ENCODE measurements at regions not wholly inside any gene's neighbourhood (a gene's known extent, or its start where the extent isn't known, plus 50 kb on each side); places are given as distances from the start of the nearest gene placed in this dataset.

DNA sequence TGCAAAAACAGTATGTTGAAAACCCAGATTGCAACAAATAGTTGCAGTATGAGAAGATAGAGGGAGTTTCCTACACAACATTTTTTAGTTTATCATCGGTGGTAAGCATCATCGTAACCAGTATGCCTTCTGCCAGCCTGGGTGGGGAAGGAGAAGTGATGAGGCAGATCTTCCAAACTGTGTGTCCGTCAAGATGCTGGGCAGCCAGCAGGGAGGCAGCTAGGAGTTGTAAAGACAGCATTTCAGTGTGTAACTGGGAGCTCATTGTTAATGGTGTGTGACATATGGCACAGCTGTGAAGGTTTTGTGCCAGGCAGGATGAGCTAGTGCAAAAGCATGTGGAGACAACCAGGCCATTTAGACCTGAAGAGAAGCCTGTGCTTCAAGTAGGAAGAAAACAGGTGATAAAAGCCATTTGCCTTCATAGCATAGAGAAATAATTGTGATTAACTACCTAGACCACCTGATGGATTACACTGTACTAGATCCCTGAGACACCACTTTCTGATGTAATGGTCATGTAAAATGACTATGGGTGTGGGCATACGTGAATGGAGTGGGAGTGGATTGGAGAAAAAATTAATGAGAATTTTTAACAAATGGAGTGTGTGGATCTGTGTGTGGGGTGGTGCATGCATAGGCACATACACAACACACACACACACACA lies 347.0 kb upstream of the ADAMTSL1 start:
- TF ChIP-seq ARNT (IDR thresholded peaks at IDR 0.05): no peak
- TF ChIP-seq JUND (IDR thresholded peaks at IDR 0.05; ENCODE audit: borderline replicate concordance, low read depth, low read length): no peak
- TF ChIP-seq JUND (tag; IDR thresholded peaks at IDR 0.05; ENCODE audit: borderline replicate concordance, low read depth, low read length): no peak
- no peak for TF ChIP-seq EP300 (IDR thresholded peaks at IDR 0.05; ENCODE audit: low read length)
- TF ChIP-seq, protein P1, sequence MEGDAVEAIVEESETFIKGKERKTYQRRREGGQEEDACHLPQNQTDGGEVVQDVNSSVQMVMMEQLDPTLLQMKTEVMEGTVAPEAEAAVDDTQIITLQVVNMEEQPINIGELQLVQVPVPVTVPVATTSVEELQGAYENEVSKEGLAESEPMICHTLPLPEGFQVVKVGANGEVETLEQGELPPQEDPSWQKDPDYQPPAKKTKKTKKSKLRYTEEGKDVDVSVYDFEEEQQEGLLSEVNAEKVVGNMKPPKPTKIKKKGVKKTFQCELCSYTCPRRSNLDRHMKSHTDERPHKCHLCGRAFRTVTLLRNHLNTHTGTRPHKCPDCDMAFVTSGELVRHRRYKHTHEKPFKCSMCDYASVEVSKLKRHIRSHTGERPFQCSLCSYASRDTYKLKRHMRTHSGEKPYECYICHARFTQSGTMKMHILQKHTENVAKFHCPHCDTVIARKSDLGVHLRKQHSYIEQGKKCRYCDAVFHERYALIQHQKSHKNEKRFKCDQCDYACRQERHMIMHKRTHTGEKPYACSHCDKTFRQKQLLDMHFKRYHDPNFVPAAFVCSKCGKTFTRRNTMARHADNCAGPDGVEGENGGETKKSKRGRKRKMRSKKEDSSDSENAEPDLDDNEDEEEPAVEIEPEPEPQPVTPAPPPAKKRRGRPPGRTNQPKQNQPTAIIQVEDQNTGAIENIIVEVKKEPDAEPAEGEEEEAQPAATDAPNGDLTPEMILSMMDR (IDR thresholded peaks at IDR 0.05 in 2 of 3, conservative IDR thresholded peaks at IDR 0.05 in 1 of 3; ENCODE audit: insufficient read depth in 2 of 3, low read depth in 1 of 3, low read length in 3 of 3): no peak
- no peak for TF ChIP-seq MCM7 (IDR thresholded peaks at IDR 0.05)

Measured in K562 (cell line).